HG03103 (cell line): ENCODE measurements at regions not wholly inside any gene's neighbourhood (a gene's known extent, or its start where the extent isn't known, plus 50 kb on each side); places are given as distances from the start of the nearest gene placed in this dataset.
A peak's percentile ranks its signal among the peaks of the same experiment; 100 is the strongest.

ENCODE experiments used
- ATAC-seq: cut with Tn5 transposase; IDR thresholded peaks from one replicate; pipeline ENCODE4 v1.9.1; 2021; ENCODE audit warnings: low read depth; ENCODE audit not compliant: unreplicated experiment

DNA sequence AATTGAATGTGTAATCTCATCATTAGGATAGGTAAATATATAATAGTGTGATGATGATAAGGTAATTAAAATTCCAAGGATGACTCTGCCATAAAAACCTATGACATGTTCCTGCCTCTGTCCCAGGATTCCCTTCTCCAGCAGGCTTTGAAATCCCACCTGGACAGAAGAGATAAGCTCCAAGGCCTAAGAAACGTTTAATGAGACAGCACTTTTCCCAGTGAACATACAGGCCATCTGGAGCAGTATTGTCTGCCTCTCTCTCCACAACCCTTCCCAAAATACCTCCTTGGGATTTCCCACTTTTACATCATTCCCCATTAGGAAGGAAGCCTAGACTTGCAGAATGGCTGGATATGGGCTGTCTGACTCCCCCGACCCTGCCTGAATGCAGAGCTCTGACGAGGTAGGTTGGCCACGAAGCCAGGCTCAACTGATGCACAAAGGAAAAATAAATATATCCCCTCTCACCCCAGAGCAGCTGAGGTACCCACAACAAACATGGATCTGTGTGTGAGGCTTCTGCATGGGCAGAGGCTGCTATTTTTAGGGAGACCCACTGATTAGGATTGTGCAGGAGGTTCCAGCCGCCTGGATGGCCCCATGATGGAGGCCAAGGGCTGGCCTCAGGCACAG lies 71.0 kb downstream of the TMPRSS5 start:
- ATAC-seq: no peak

DNA sequence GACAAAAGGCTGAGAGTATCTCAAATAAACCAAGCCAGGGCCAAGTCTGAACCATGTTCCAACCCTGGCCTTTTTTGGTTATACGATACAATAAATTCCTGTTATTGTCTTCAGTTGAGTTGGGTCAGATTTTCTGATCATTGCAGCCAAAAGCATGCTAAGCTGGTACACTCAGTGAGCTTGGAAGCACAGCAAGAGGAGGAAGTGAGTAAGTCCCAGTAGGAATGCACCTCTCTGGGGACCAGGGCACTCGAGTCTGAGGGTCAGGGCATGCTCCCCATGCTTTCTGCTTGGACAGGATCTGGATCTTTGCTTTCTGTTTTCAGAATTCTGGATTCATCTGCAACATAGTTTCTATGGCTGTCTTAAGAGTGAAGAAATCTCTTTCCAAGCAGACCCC lies 73.1 kb downstream of the TMPRSS5 start:
- no peak for ATAC-seq

DNA sequence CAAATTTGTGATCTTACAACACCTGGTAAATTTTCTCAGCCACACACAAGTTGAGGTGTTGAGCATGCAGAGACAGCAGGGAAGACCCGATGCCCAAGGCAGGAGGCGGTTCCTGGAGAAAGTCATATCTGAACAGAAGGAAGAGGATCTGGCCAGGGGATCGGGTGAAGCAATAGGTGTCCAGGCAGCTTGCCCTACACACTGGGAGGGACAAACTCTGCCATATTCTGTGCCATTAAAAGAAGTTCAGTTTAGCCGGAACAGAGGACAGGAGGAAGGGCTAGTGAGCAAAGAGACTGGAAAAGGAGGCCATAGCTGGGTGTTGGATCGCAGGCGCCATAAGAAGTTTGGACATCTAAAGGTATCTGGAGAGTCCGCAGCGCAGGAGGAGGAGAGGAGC lies 76.5 kb downstream of the TMPRSS5 start:
- no peak for ATAC-seq

DNA sequence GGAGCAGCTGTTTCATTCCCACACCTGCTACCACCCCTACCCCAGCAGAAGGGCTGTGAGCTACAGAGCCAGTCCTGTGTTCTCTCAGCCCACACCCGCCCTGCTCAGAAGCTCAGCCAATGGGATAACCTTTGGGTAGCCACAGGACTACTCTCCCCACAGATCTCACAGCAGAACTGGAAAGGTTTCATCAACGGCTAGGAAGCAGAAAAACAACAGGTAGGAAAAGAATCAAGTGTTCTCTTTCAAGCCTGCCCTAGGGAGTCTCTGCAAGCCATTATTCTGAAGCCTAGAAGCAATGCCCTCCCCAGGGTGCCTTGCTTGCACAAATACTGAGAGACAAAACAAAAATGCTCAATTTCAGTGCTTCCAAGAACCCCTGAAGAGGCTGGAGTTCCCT lies 77.2 kb downstream of the TMPRSS5 start:
- no peak for ATAC-seq

DNA sequence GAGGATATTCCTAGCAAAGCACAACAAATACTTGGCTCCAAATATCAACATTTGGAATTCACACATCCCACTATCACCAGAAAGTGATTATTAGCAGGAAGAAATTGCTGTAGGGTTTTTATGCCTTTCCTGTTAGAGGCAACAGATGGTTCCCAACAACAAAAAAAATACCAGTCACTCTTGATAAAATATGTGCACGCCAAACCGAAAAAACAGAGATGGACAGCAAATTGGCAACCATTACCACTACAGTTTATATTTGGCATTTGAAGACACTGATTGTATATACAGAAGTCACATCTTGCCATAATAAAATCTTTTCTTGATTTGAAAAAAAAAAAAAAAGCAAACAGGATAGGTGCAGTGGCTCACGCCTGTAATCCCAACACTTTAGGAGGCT lies 78.2 kb downstream of the TMPRSS5 start:
- no peak for ATAC-seq

DNA sequence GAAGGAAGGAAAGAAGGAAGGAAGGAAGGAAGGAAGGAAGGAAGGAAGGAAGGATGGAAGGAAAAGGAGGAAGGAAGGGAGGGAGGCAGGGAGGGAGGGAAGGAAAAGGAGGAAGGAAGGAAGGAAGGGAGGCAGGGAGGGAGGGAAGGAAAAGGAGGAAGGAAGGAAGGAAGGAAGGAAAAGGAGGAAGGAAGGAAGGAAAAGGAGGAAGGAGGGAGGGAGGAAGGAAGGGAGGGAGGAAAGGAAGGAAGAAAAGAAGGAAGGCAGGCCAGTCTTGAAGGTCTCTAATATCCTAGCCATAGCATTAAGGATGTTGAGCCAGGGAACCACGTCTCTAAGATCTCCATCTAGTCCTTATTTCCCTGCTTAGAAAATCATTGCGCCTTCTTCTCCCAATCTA lies 78.8 kb downstream of the TMPRSS5 start:
- ATAC-seq: no peak

DNA sequence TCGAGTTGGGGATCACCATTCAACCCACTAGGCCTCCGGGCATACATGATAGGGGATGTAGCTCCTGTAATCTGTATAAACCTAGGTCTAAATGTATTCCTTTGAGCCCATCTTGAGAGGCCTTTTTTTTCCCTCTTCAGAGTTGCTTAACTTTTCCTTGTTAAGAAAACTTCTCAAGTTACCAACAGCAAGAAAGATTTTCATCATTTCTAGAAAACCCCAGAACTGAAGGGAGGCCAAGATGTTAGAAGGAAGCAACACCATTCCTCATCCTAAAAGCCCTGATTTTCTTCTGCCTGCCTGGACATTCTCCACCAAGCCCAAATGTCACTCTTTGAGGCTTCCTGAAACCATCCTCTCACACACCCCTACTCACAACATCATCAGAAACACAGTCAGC lies 79.4 kb downstream of the TMPRSS5 start:
- ATAC-seq: no peak

DNA sequence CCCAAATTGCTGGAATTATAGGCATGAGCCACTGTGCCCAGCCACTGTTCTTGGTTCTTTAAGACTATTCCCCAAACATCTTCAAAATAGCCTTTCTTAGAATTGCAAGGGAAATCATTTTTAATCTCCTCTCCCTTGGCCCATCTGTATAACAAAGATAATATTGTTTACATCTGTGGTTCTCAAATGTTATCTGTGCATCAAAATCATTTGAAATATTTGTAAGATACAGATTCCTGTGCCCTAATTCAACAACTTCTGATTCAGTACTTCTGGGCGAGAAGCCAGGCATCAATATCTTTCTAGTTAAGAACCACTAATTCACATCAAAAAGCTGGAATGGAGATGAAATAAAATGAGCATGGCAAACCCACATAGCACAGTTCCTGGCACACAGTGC lies 83.0 kb downstream of the TMPRSS5 start:
- no peak for ATAC-seq

DNA sequence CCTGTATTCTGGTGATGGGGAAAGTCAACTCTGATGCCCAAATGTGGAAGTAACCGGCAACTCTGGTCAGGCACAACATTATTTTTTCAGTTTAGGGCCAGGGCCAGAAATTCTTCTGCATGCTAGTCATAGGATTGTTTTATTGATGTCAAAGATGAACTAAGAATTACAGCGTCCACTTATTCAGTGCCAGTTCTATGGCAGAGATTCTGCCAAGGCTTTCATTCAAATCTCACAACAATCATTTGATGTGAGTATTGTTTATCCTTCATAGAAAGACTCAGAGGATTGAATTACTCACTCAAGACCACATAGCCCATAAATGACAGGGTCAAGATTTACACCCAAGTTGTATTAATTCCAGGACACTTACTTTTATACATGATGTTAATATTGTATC lies 87.7 kb downstream of the TMPRSS5 start:
- ATAC-seq: no peak

DNA sequence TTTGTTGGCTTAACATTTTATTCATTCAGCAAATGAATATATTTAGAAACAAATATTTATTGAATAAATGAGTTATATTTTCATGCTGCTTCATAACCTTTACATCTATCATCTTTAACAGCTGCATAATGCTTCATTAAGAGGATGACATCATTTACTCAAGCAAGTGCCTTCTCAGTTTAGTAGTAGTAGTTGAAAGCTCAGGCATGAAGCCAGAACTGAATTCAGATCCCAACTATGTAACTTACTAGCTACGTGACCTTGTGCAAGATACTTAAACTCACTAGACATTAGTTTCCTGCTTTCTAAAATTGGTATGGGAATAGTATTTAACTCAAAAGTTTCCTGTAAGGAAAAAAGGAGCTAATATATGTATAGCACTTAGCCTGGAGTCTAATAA lies 90.3 kb downstream of the TMPRSS5 start:
- no peak for ATAC-seq

DNA sequence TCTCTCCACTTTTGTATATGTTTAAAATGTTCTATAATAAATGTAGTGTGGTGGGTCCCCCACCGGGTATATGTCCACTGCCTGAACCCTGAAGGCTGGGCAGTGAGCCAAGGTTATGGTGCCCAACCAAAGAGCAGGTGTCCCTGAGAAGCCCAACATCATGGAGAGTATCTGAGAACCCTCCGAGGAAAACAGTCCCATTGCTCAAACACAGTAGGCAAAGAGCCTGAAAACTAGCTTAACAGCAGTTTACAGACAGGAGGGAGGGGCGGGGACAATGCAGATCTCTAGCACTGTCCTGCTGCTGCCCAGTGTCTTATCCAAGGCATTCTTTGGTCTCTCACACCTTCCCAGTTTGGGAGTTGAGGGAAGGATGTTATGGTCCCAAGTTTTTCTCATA lies 91.0 kb downstream of the TMPRSS5 start:
- no peak for ATAC-seq

DNA sequence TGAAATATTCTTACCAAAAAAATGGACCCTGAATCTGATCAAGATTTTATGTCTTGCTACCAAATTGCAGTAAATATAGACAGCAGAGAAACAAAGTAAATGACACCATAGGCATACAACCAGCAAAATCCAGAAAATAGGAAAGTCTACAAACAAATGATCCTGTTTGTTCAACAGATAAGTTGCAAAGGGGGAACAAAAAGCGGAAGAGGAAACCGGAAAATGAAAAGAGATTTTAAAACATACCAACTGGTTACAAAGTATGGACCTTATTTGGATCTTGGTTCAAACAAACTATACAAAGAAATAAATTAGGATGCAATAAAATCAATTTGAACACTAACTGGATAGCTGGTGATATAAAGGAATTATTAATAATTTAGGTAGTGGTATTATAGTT lies 92.0 kb downstream of the TMPRSS5 start:
- no peak for ATAC-seq

DNA sequence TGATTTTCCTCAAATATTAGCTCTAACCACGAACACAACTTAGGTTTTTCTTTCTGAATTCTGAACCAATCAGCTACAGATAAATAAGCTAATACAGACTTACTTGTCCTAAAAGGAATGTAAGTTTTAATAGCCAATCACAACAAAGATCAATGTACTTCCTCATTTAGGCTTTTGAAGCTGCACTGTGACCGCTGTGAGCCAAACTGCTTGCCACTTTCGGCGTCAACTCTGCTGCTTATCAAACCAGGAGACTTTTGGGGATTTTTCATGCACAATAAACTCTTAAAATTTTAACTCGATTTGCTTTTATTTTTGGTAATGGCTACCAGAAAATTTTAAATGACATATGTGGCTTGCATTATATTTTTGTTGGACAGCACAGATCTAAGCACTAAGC lies 92.5 kb downstream of the TMPRSS5 start:
- no peak for ATAC-seq

DNA sequence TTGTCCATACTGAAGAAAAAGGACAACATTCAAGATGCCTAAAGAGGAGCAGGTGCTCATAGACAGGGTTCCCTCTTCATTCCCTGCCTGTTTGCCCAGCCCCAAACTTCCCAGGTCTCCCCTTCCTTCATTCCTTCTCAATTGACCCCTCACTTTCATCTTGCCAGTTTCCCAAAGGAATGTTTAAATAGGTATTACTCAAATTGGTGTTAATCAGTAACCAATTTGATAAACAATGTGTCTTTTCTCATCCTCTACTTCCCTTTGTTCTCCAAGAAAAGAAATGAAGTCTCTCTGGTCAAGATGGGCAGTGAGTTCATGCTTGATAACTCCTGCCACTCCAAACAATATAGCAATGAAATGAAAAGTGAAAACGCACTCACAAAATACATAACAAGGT lies 101.9 kb downstream of the TMPRSS5 start:
- no peak for ATAC-seq

DNA sequence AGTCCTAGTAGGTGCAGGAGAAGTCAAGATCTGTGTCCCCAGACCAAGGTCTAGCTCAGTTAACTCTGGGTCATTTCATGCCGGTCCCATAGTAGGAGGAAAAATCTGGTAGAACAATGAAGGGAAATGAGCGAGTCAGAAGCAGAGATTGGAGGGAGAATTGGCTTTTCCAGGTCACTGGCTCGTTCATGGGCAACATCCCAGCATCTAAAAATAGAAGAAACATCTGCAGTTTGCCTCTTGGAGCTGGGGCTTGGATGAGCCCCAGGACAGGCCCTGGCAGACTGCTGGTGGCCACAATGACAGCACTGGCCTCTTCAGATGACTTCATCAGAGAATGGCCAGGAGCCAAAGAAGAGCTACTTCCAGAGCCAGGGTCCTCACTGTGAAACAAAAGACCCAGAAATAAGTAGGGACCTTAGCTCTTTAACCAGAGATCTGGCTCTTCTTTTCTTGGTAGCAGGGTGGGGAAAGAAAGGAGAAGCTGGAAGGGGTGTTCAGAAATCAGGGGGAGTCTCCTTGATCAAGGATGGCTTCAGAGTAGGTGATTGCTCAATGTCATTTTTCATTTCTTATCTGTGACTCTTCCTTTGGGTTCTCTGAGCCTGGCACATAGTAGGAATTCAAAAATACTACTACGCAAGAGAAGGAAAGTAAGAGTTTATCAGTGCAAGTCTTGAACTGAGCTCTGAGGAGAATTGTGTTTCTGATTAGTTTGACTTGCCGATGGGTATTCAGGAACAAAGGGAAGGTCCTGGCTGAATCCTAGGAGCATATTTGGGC lies 102.6 kb downstream of the TMPRSS5 start:
- no peak for ATAC-seq

DNA sequence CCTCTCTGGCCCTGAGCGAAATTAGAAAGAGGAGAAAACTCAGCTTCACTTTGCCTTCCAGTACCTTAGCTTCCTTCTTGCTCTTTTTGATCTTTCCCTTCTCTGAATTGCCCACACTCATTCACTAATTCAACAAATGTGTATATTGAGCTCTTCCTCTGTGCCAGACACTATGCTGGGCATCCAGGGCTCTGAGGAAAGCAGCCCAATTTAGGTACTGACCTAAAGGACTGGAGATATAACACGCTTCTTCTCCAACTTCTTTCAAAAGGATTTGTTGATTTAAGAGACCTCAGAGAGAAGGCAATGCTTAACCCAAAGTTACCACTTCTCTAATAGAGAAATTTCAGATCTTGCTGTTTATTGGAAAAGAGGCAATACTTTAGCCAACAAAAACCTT lies 103.6 kb downstream of the TMPRSS5 start:
- no peak for ATAC-seq

DNA sequence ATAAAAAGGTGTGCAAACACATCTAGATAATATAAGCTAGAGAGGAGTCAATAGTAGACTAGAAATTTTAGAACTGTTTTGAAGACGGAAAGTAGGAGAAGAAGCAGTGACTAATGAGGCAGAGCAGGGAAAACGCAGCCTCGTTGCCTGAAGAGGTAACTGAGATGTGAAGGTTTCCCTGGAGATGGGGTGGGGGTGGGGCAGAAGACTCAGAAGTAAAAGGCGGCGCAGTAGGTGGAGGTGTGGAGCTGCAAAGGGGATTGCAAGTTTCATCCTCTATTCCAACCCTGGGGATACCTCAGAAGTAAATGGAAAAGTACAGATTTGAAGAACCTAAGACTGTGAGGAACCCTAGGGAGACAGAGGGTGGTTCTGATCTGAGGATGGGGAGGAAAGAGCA lies 109.5 kb downstream of the TMPRSS5 start:
- ATAC-seq: no peak

DNA sequence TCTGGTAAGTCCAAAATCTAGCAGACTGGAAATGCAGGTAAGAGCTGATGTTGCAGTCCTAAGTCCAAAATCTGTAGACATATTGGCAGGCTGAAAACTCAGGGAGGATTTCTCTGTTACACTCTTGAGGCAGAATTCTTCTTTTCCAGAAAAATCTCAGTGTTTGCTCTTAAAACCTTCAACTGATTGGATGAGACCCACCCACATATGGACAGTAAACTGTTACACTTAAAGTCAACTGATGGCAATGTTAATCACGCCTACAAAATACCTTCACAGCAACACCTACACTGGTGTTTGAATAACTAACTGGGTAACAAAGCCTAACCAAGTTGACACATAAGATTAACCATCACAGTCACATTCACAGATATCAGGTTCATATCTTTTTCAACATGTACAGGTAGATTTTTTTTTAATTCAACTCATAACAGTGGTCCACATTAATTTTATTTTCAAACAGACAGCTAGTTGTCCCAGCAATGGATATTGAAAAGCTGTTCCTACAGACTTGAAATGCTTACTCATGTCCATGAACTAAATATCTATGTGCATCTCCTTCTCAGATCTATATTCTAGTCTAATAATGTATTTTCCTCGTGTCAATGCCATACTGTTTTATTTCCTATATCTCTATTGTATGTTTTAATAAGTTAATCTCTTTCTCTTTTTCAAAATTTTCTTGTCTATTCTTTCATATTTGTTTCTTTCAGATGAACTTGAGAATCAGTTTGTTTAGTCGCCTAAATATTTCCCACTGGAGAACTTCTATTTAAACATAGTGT lies 110.1 kb downstream of the TMPRSS5 start:
- ATAC-seq: no peak

DNA sequence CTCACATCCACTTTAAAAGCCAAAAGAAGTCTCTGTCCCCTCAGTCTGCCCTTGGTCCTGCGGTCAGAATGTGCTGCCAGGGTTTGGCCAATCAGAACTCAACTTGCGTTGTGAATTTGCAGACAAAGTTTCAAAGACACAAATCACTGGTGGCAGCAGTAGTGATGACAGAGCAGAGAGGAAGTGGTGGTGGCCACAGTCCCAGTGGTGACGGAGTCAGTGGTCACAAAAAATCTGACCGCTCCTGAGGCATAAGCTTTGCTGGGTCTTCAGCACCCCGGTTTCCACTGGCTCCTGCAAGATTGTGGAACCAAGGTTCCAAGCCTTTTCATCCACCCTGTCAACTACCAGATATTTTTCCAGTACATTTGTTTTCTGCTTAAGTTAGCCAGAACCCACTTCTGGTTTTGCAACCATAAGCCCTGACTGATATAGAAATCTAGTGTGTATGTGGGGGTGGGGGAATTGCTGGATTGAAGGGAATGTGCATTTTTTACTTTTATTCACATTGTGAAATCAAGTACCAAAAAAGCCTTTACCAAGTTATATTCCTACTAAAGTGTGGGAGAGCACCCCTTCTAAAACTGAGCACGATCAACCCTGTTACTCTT lies 112.3 kb downstream of the TMPRSS5 start:
- ATAC-seq: no peak

DNA sequence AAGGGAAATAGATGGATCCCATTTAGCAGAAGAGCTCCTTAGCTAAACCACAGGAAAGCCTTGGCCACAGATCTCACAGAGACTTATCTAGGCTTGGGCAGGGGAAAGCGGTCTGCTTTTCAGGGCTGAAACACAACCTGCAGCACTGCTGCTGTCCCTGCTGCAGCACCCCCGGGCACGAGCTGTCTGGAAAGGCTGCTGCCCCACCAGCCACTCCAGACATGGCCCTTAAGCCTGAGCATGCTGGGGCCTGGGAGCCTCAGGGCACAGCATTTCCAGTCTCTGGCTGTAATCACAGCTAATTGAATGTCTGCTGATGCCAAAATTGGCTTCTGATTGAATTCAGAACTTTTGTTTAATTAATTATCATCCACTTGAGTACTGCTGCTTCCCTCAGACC lies 115.0 kb downstream of the TMPRSS5 start:
- no peak for ATAC-seq

DNA sequence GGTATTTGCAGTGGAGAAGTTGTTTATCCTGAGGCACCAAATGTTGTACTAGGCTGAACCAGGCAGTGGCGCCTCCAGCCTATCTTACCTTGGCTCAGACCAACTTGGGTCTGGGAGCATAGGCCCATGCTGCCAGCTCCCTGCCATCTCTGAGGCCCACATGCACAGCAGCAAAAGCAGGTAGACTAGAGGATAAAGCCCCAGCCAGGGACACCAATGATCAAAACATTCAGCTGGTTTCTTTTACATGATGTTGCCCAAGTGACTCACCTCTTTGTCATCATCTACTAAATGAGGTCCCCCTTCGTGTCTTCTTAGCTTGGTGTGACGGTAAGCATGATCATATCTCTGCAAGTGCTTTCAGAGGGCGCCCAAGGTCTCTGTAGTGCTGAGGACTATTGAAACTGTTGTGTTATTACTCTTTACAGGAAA lies 112.1 kb upstream of the DRD2 start:
- ATAC-seq: peak; percentile 86
